Glomerular endothelial cell (primary cell): ENCODE measurements at regions not wholly inside any gene's neighbourhood (a gene's known extent, or its start where the extent isn't known, plus 50 kb on each side); places are given as distances from the start of the nearest gene placed in this dataset.

Source experiments
- DNase-seq: peaks from one replicate; pipeline ENCODE4 v3.0.0-alpha.2; 2011; ENCODE audit warnings: low read depth, low spot score; ENCODE audit errors: extremely low read depth

DNA sequence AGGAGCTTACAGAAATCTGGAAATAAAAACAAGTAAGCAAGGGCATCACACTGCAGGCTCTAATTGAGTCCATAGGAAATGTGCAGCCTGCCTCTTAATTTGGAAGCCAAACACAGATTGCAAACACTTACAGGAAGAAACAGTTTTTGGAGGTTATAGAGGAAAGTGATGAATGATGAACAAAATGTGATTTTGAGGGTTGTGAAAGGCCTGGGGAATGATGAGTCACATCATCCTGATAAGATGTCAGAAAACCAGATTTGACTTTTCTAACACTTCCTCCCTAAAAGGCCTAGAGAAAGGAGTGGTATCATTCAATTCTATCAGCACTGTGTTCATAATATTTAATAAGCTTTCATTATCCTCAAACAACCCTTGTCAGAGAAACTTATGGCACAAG is 96.6 kb upstream of the POU2AF2 start:
- DNase-seq: no peak

DNA sequence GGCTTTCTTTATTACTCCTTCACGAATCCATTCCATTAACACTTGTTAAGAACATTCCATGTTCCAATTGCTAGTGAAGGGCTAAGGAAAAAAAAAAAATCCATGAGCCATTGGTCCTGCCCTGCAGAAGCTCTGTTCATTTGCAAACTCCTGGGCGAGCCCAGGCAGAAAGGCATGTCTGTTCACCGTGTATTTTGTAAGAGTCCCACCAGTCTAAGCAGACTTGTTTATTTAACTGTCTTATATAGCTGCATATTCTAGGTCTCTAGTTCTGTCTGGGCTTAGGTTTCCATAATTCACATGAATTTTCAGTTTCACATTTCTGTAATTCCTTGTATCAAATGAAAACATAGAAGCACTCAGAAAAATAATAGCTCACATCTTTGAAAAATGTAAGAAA is 97.4 kb upstream of the POU2AF2 start:
- DNase-seq: no peak

DNA sequence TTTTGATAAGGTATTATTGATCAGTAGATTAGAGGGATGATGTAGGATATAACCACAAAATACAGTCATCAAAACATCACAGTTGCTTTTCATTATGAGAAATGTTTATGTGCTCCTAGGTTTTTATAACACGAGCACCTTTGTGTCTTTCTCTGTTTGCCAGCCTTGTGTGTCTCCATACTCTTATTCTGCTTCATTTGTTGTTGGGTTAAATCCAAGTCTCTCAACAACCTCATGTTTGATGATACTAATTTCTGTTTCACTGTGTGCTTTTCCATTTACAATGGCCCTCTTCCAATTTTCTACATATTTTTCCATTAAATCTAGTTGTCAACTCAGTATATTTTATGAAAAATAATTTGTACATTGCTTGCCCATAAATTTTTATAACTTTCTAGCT is 107.7 kb upstream of the POU2AF2 start:
- no peak for DNase-seq

DNA sequence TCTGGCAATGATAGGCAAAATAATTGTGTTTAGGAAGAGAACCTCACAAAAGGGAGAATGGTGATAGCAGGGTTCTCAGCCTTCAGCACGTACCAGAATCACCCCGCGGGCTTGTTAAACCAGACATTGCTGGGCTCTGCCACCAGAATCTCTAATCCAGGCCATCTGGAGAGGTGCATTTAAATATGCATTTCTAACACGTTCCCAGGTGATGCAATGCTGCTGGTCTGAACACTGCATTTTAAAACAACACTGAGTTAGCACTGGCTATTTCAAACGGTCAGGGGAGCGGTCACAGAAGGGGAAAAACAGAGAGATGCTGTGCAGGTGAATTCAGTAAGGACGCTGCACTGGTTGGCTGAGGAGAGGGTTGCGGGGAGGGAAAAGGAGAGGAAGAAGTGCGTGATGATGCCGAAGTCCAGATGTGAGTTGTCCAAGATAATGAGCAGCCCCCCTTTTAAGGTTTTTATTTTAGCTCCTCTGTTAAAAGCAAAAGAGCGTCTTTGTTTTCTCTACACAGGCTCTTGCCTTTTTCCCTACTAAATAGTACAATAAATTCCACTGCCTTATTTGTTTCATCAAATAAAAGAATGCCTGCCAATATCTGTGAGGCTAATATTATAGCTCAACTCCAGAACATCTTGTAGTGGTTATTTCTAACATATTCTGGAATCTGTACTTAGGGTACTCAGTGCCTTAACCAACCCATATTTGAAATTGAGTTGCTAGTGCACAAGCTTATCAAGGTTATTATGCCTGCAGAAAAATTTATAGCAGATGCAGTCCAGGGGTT is 109.6 kb upstream of the POU2AF2 start:
- DNase-seq: no peak

DNA sequence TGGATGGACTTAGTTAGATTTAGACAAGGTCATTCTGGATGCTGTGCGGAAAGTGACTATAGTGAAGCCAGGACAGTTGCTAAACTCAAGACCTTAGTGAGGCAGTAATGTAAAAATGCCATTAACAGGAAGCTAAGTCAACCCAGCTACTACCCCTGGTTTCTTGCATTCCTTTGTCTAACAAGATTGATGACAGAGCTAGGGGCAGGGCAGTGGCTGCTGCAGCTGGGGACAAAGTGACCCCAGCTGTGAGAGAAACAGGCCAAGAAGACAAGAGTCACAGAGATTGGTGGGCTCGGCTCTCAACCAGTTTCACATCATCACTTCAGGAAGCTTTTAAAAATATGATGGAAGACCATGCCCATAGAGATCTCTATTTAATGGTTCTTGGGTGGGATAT is 110.4 kb upstream of the POU2AF2 start:
- no peak for DNase-seq

DNA sequence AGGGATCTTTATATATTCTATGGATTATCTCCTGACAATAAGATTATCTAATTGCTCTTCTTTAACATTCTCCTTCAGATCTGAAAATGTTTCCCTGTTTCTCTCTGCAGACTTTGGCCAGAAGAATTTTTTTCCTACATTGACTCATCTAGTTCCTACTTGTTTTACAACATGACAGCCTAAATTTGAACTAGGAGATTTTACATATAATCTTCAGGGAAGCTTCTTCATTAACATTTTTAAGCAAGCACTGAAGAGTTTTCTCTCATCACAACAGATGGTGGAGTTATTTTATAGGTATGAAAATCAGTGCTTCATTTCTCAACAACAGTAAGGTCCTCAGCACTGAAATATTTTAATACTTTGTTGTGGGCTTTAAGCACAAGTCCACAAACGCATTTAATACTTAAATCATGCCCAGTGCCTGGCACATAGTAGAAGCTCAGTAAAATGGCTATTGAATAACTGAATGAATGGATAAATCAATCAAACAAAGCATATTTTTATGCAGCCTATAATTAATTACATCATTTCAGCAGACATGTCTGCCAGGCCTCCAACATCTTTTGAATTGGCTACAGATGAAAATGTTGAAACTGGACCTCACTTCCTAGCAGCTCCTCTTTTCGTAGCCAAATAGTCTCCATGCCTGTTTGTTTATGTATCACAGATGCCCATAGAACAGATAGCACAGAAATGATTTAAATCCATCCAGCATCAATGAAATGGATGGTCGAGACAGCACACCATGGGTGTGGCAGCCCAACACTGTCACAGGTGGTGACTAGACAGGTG is 117.3 kb upstream of the POU2AF2 start:
- DNase-seq: no peak

DNA sequence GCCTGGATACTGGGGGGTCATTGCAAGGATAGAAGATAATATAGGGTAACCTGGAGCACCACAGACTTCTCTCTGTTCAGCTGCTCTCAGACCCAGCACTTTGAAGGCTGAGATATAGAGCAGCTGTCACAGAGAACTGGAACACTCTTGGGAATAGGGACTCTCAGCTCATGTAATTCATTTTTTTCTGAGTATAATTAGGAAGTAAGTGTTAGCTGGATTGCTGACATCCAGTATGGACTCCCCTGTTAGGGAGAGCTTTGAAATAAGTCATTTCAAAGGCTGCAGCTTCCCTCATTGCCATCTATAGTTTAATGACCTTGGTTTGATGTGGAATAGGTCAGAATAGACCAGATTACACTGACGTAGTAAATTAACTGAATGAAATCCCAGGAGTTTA is 120.8 kb upstream of the POU2AF2 start:
- no peak for DNase-seq

DNA sequence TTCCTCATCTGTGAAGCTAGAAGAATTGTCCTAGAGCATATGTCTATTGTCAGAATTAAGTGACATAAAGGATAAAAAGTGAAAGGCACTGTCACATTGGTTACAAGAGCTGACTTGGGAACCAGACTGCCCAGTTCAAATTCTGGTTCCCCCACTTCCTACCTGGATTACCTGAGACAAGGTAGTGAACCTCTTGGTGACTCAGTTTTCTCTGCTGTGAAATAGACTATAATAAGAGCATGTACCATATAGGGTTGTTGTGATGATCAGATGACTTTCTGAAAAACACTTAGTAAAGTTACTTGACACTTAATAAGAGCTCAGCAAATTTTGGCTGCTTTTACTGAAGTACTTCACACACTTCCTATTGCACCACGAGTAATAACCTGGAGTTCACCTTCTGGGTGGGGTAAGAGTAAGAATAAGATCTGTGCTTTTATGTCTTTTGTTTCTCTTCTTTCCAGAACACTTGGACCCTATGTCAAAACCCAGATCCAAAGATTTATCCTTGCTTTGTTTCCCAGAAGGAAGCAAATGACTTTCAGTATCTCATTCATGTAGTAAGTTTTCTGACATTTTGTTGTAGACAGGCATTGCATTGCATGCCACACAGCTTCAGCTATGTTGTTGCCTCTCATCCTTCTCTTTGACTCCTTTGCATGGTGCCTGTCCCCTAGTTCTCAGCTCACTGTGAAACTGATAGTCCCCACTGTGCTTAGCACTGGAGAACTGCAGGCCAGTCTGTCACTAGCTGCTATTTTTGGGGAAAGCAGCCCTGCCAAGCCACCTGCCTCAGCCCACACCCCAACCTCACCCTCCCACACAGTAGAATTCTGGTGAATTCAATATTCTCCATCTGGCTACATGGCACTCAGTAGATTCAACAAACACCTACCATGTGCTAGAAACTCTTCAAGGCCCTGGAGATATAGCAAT is 121.8 kb upstream of the POU2AF2 start:
- no peak for DNase-seq

DNA sequence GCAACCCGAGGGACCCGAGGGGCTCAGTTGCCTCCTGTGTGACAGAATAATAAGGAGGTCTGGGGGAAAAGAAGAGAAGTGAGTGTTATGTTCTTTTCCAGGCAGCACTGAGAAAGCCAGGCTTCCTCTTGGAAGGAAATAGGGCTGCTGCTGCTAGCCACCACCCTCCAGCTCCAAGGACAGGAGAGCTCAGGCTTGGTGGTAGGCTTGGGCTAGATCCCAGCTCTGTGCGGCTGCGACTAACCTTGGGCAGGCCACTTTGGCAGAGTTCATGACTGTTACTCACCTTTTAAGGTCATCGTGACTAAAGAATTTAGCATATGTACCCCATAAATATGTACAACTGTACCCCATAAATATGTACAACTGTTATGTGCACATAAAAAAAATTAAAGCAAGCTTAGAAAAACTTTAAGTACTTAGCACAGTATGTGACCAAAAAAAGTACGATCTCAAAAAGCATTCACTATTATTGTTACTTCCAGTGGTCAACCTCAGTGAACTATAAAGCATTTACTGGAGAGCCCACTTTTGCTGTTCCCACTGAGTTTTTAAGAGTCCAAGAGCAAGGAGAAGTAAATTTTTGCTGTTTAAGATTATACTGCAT is 124.7 kb upstream of the POU2AF2 start:
- no peak for DNase-seq

DNA sequence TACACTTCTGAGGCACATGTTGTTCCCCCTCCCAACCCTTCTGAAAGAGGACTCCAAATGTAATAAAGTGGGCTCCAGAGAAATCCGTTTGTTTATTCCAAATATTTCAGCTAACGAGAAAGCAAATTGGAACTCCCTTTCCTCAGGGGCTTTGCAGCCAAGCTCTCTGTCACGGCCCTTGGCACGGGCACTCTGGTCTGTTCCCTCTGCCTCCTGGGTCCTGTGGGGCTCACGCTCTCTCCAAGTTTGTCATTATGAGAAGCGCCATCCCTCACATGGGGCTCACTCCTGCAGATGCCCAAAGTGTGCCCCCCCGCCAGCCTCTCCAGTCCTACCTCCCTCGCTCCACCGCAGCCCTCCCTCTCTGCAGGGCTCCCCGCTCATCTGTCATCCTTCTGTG is 125.4 kb upstream of the POU2AF2 start:
- no peak for DNase-seq

DNA sequence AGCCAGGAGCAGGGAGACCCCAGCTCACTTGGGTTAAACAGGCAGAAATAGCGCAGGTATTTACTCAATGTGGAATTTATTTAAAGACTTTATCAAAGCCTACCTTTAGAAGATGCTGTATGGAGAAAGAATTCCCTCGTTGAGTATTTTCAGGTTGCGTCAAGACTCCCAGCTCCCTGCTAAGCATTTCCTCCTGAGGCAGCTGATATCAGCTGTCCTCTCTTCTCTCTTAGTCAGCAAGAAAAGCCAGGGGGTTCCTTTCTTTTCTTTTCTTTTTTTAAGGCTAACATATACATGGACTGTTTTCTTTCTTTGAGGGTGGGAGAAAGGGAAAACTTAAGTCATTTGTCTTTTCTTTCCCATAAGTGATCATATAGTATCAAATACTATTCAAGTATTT is 125.8 kb upstream of the POU2AF2 start:
- no peak for DNase-seq

DNA sequence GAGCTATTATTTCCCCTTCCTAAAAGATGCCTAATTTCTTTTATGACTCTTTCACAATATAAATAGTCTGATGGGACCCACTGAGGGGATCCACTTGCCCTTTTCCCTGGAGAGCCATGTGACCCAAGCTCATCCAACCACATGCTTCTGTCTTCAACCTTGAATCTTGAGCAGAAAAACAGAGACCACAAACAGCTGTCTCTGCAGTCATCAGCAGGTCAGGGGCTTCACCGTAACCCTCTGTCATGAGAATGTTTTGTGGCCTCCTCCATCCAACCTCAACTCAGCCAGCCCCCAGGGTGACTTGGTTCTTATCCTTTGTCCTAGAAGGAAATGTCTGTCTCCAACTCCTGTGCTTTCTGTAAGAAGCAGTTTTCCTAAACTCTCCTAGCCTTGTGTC is 129.6 kb upstream of the POU2AF2 start:
- no peak for DNase-seq

DNA sequence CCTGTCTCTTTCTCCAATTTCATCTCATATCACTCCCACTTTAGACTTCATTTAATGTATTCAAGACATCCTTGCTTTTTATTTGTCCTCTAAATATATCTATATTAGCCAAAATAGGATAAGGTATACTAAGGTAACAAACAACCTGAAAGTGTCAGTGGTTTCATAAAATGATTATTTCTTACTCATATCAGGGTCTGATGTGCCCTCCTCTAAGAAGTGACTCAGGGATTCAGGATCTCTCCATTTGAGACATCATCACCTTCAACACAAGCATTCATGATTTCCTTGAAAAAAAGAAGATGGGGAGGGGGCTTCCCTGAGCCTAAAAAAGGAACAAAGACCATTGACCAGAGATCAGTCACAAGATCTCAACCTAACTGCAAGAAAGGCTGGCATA is 131.4 kb upstream of the POU2AF2 start:
- no peak for DNase-seq

DNA sequence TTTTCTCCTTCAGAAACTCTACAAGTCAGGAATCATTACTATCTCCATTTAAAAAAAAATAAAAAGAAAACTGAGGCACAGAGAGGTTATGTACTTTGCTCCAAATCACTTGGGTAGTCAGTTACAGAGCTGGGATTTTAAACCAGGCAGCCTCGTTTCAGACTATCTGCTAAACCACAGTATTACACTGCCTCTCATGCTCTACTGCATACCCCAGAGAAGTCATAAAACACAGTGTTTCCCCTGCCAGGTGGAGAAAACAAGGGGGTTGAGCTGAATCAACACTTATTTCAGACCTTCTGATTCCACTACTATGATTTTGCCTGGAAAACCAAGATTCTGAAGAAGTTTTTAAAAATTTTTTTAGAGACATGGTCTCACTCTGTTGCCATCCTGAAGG is 132.9 kb upstream of the POU2AF2 start:
- DNase-seq: no peak

DNA sequence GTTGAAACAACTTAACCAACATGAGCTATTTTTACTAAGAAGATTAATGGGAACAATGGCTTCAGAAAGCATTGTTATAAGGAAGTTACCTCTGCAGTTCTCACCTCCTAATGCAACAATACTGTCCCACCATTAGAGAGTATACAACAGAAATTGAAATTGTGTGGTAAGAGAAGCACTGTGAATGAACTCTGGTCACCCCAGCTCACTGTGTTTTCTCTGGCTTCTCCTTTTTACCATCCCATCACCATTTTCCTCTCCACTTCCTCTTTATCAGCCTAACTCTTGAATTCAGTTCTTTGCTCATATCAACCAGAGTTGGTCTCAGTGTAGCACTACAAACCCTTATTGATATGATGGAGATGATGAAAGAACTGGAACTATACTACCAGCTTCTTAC is 138.0 kb upstream of the POU2AF2 start:
- DNase-seq: no peak

DNA sequence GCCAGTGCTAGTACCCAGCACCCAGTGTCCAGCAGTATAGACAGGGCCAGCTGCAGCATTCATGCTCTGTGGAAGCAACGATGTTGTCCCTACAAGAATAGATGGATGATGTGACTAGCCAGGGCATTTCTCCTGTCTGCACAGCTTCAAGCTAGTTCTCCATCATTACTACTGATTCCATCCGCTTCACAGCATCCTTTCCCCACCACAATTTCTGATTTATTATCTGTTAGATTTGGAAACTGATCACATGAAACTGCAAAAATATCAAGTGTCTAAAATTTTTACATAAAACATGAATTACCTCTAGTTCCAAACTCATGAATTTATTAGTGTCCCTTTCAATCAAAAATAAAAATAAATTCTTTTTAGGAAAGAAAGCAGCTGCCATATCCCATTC is 138.9 kb upstream of the POU2AF2 start:
- no peak for DNase-seq

DNA sequence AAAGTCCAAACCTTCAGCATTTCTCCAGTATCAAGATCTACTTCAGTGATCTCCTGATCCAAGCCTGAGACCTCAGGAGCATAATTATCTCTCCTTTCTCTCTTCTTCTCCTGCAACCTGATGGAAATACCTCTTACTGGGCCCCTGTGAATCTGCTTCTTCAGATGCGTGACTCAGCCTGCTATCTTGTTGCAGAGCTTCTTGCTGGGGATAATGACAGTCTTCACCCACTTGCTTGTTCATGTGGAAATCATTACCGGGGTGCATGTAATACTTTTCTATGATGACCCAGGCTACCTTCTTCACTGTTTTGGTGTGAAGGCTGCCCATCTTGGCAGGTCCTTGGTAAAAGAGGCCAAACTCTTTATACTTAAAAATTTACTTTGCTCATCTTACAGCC is 140.0 kb upstream of the POU2AF2 start:
- no peak for DNase-seq

DNA sequence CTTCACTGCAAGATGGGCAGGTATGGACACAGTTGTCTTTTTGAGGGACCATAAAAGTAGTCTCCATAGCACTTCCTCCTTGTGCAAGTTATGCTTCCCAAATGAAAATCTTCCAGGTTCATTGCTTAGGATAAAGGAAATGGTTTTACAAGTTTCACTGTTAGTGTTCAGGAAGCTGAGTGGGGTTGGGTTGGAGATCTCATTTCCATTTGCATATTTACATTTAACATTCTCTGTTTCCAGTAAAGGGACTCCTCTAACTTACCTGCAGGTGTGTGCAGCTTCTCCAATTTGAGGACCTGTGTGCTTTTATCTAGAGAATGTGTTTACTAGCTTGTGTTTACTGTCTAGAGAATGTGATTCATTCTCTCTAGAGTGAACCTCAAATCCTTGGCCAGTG is 141.3 kb upstream of the POU2AF2 start:
- DNase-seq: no peak

DNA sequence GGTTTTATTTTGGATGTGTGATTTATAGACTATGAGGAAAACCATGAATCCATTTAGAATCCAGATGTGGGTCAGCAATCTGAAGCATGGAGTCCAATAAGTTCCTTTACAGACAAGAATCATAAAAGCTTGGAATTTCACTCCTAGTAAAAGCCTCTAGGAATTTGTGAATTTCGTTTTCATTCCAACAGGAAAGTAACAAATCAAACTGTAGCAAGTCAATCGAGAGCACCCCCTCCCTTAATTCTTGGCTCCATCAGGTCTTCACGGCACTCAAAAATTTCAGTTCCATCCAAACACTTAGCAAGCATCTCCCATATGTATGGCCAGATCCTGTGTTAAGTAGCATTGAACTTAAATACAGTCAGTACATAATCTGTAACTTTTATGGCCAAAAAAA is 143.6 kb upstream of the POU2AF2 start:
- no peak for DNase-seq

DNA sequence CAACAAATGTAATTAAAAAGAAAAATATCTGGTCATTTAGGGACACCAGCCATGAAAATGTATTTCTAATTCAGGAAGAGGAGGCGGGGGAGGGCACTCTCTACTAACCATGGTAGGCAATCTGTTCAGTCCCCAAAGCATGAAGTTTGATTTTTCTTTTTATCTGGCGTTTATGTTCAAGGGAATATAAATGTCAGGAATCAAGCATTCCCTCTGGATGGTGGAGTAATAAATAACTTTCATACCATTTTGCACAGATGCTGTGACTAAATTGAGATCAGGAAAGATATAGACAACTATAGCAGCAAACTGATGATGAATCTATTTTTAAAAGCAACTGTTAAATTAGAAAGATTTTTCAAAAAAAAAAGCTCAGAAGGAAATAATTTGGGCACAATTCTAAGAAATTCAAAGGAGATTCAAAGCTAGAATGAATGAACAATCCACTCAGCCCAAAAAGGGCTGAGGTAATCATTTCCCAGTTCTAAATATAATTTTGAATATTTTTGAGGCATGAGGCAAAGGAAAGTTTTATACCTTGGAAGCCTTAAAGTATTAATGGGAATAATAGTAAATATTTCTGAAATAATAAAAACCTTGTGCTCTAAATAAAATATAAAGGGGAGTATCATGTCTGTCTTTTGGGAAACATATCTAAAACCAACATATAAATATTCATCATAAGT is 146.4 kb upstream of the POU2AF2 start:
- no peak for DNase-seq
